H9 (cell line): ENCODE measurements at regions not wholly inside any gene's neighbourhood (a gene's known extent, or its start where the extent isn't known, plus 50 kb on each side); places are given as distances from the start of the nearest gene placed in this dataset.

Experiments
- DNase-seq: peaks from one replicate; pipeline ENCODE4 v3.0.0-alpha.2; 2017
- H2AFZ ChIP-seq: one replicate; pipeline ENCODE4 v1.6.1; 2013; ENCODE audit warnings: mild to moderate bottlenecking, low read length, control low read depth, moderate library complexity
- H2AK5ac ChIP-seq: 2 replicates; pipeline ENCODE4 v1.6.1; 2013; ENCODE audit warnings: low read length, control low read depth, mixed read lengths; ENCODE audit not compliant: insufficient read length
- H2BK120ac ChIP-seq: one replicate; pipeline ENCODE4 v1.6.1; 2013; ENCODE audit warnings: low read depth, mild to moderate bottlenecking, low read length, control low read depth, inconsistent platforms; ENCODE audit not compliant: poor library complexity, severe bottlenecking
- H2BK12ac ChIP-seq: 2 replicates; pipeline ENCODE4 v1.6.1; 2013; ENCODE audit warnings: low read length, control low read depth, mixed read lengths, low read depth; ENCODE audit not compliant: insufficient read length
- H2BK15ac ChIP-seq: 2 replicates; pipeline ENCODE4 v1.6.1; 2013; ENCODE audit warnings: low read depth, low read length, control low read depth
- H2BK20ac ChIP-seq: one replicate; pipeline ENCODE4 v1.6.1; 2013; ENCODE audit warnings: low read depth, mild to moderate bottlenecking, low read length, control low read depth, inconsistent platforms; ENCODE audit not compliant: poor library complexity, severe bottlenecking
- H2BK5ac ChIP-seq: 2 replicates; pipeline ENCODE4 v1.6.1; 2013; ENCODE audit warnings: low read length, control low read depth, mixed read lengths; ENCODE audit not compliant: insufficient read length
- H3K14ac ChIP-seq: 2 replicates; pipeline ENCODE4 v1.6.1; 2013; ENCODE audit warnings: low read length, control low read depth; ENCODE audit not compliant: insufficient read depth
- H3K18ac ChIP-seq: 2 replicates; pipeline ENCODE4 v1.6.1; 2013; ENCODE audit warnings: low read depth, mild to moderate bottlenecking, mixed read lengths, low read length, control low read depth; ENCODE audit not compliant: insufficient read length
- H3K23ac ChIP-seq: 2 replicates; pipeline ENCODE4 v1.6.1; 2013; ENCODE audit warnings: low read length, control low read depth, mixed read lengths, low read depth; ENCODE audit not compliant: insufficient read length
- H3K23me2 ChIP-seq: 2 replicates; pipeline ENCODE4 v1.6.1; 2013; ENCODE audit warnings: low read depth, mild to moderate bottlenecking, mixed read lengths, low read length, control low read depth; ENCODE audit not compliant: insufficient read length, poor library complexity, severe bottlenecking
- H3K27ac ChIP-seq: 2 replicates; pipeline ENCODE4 v1.5.1; 2013; ENCODE audit warnings: low read length, control low read depth, mixed read lengths, low read depth; ENCODE audit not compliant: insufficient read length
- H3K27me3 ChIP-seq: 2 replicates; pipeline ENCODE4 v1.6.1; 2013; ENCODE audit warnings: low read length, control low read depth, inconsistent platforms; ENCODE audit not compliant: insufficient read depth
- H3K4ac ChIP-seq: 2 replicates; pipeline ENCODE4 v1.6.1; 2013; ENCODE audit warnings: low read depth, mild to moderate bottlenecking, control low read depth, inconsistent platforms, low read length, moderate library complexity
- H3K4me1 ChIP-seq: 2 replicates; pipeline ENCODE4 v1.6.1; 2013; ENCODE audit warnings: low read length, control low read depth, inconsistent platforms; ENCODE audit not compliant: insufficient read depth
- H3K4me2 ChIP-seq: 2 replicates; pipeline ENCODE4 v1.6.1; 2013; ENCODE audit warnings: low read length, control low read depth, mixed read lengths; ENCODE audit not compliant: insufficient read length, insufficient read depth
- H3K56ac ChIP-seq: 2 replicates; pipeline ENCODE4 v1.6.1; 2013; ENCODE audit warnings: low read depth, mild to moderate bottlenecking, mixed read lengths, low read length, control low read depth; ENCODE audit not compliant: insufficient read length
- H3K79me1 ChIP-seq: 2 replicates; pipeline ENCODE4 v1.6.1; 2013; ENCODE audit warnings: low read depth, mild to moderate bottlenecking, moderate library complexity, low read length, control low read depth, inconsistent platforms; ENCODE audit not compliant: insufficient read depth, poor library complexity, severe bottlenecking
- H3K79me2 ChIP-seq: 2 replicates; pipeline ENCODE4 v1.6.1; 2013; ENCODE audit warnings: low read length, control low read depth, inconsistent platforms; ENCODE audit not compliant: insufficient read depth
- H3K9ac ChIP-seq: 2 replicates; pipeline ENCODE4 v1.6.1; 2013; ENCODE audit warnings: low read length, control low read depth, mixed read lengths; ENCODE audit not compliant: insufficient read length; ENCODE audit errors: extremely low read depth
- H3K9me3 ChIP-seq: one replicate; pipeline ENCODE4 v1.6.1; 2013; ENCODE audit warnings: low read depth, low read length, inconsistent platforms; ENCODE audit not compliant: control insufficient read depth
- H3T11ph ChIP-seq: one replicate; pipeline ENCODE4 v1.6.1; 2013; ENCODE audit warnings: mild to moderate bottlenecking, low read length, control low read depth, inconsistent platforms
- H4K20me1 ChIP-seq: one replicate; pipeline ENCODE4 v1.6.1; 2013; ENCODE audit not compliant: control insufficient read depth, insufficient read length, insufficient read depth
- H4K5ac ChIP-seq: 2 replicates; pipeline ENCODE4 v1.6.1; 2013; ENCODE audit warnings: low read depth, mild to moderate bottlenecking, mixed read lengths, low read length, control low read depth; ENCODE audit not compliant: insufficient read length
- H4K8ac ChIP-seq: replicated peaks from 2 replicates; pipeline ENCODE4 v1.6.1; 2013; ENCODE audit warnings: low read length, control low read depth, mixed read lengths, low read depth; ENCODE audit not compliant: insufficient read length
- H4K91ac ChIP-seq: 2 replicates; pipeline ENCODE4 v1.6.1; 2013; ENCODE audit warnings: low read depth, mild to moderate bottlenecking, moderate library complexity, mixed read lengths, low read length, control low read depth; ENCODE audit not compliant: insufficient read length
- H3K27ac Mint-ChIP-seq, 3 experiments: 2 replicates in 2 of 3; 3 replicates in 1 of 3; pipeline ENCODE4 v1.8.0; 2020 to 2021; ENCODE audit warnings: mixed read lengths in 3 of 3, mild to moderate bottlenecking in 1 of 3, moderate library complexity in 1 of 3
- H3K27me3 Mint-ChIP-seq: 2 replicates; pipeline ENCODE4 v1.8.0; 2021; ENCODE audit warnings: low read depth, mild to moderate bottlenecking, moderate library complexity, mixed read lengths
- H3K36me3 Mint-ChIP-seq, 3 experiments: 2 replicates in 2 of 3; 3 replicates in 1 of 3; pipeline ENCODE4 v1.8.0; 2020 to 2021; ENCODE audit warnings: low read depth in 3 of 3, mixed read lengths in 3 of 3; ENCODE audit not compliant: insufficient read depth in 1 of 3
- H3K4me1 Mint-ChIP-seq, 2 experiments: 2 replicates each; pipeline ENCODE4 v1.8.0; 2020; ENCODE audit warnings: mixed read lengths in 2 of 2
- H3K4me3 Mint-ChIP-seq, 2 experiments: 2 replicates in 1 of 2; 3 replicates in 1 of 2; pipeline ENCODE4 v1.8.0; 2020 to 2021; ENCODE audit warnings: mild to moderate bottlenecking in 2 of 2, mixed read lengths in 2 of 2, moderate library complexity in 1 of 2
- H3K9me3 Mint-ChIP-seq, 2 experiments: 2 replicates in 1 of 2; 3 replicates in 1 of 2; pipeline ENCODE4 v1.8.0; 2020; ENCODE audit warnings: mild to moderate bottlenecking in 2 of 2, mixed read lengths in 2 of 2, moderate library complexity in 1 of 2
- WGBS: extraction: QIAGEN DNeasy Blood & Tissue Kit; methylation state at CpG from one replicate; pipeline ENCODE4 v1.1.7; 2013; ENCODE audit warnings: missing lambda C conversion rate, low lambda C conversion rate, mixed read lengths; ENCODE audit not compliant: insufficient read length; ENCODE audit errors: extremely low coverage; 5-methylcytosine and 5-hydroxymethylcytosine counted together
- TF ChIP-seq, protein P1 (sequence below): fragments of 200-600 bp; sonication (generic); conservative IDR thresholded peaks from 3 replicates; pipeline ENCODE4 v1.8.0; 2021; ENCODE audit warnings: antibody characterized with exemption, mild to moderate bottlenecking

DNA sequence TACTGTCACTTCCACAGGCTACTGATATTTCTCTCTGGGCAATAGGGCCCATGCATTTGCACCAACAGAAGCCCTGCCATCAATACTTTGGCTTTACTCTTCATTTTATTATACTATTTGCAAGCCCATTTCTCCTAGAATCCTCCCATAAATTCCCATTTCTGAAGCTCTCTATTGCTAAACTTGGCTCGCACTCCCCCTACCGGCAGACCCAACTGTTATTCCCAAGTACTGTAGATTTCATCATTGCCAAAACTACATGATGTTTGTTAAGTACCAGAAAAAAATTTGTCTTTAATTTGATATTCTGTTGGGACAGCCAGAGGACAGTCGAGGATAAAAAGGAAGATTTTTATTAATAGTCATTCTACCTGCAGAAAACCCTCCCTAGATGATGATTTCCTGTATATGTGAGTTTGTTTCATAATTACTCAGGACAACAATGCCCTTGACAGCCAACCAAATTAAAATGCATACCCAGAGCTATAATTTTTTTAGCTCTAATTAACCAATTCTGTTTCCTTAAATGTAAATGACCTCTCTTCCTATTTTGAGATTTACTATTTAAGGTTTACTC is 298.6 kb downstream of the REEP3 start:
- no peak overlapping the region for H2BK120ac ChIP-seq
- Mint-ChIP-seq H3K4me1 (no peaks in the 10 kb centered on the region), H3K4me3 (no peak overlapping the region), H3K27me3 (no peaks in the 10 kb centered on the region), H3K9me3 (peaks cover 0 to 7% of the 10 kb centered on the region in 2 experiments; a peak in 3 of 5 replicates), H3K36me3 (no peaks in the 10 kb centered on the region), H3K27ac (no peak overlapping the region)
- H2AFZ ChIP-seq = no peak overlapping the region
- WGBS = no CpG with 5 or more reads among the region's 3 CpGs
- no peak overlapping the region for H3K27ac ChIP-seq
- no peak overlapping the region for H2BK12ac ChIP-seq
- no peaks in the 10 kb centered on the region for H3K27me3 ChIP-seq
- no peak overlapping the region for H3T11ph ChIP-seq
- H4K20me1 ChIP-seq = no peaks in the 10 kb centered on the region
- no peak overlapping the region for H3K4me2 ChIP-seq
- H3K9ac ChIP-seq = no peak overlapping the region
- H3K18ac ChIP-seq = no peak overlapping the region
- no peaks in the 10 kb centered on the region for H3K79me2 ChIP-seq
- H3K23ac ChIP-seq = no peak overlapping the region
- H3K4me1 ChIP-seq = no peaks in the 10 kb centered on the region
- no peak overlapping the region for H4K91ac ChIP-seq
- H3K9me3 ChIP-seq = no peaks in the 10 kb centered on the region
- no peak overlapping the region for H2BK20ac ChIP-seq
- H3K14ac ChIP-seq = no peak overlapping the region
- peak; percentile 55 for DNase-seq
- H4K5ac ChIP-seq = no peak overlapping the region
- H3K4ac ChIP-seq = no peak overlapping the region
- no peaks in the 10 kb centered on the region for H3K23me2 ChIP-seq
- H2BK15ac ChIP-seq = no peak overlapping the region
- H2AK5ac ChIP-seq = no peak overlapping the region
- H2BK5ac ChIP-seq = no peak overlapping the region
- TF ChIP-seq, protein P1, sequence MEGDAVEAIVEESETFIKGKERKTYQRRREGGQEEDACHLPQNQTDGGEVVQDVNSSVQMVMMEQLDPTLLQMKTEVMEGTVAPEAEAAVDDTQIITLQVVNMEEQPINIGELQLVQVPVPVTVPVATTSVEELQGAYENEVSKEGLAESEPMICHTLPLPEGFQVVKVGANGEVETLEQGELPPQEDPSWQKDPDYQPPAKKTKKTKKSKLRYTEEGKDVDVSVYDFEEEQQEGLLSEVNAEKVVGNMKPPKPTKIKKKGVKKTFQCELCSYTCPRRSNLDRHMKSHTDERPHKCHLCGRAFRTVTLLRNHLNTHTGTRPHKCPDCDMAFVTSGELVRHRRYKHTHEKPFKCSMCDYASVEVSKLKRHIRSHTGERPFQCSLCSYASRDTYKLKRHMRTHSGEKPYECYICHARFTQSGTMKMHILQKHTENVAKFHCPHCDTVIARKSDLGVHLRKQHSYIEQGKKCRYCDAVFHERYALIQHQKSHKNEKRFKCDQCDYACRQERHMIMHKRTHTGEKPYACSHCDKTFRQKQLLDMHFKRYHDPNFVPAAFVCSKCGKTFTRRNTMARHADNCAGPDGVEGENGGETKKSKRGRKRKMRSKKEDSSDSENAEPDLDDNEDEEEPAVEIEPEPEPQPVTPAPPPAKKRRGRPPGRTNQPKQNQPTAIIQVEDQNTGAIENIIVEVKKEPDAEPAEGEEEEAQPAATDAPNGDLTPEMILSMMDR = peak; percentile 88
- no peak overlapping the region for H4K8ac ChIP-seq
- H3K79me1 ChIP-seq = no peaks in the 10 kb centered on the region
- H3K56ac ChIP-seq = no peak overlapping the region
